IMR-90 (cell line): ENCODE measurements at regions not wholly inside any gene's neighbourhood (a gene's known extent, or its start where the extent isn't known, plus 50 kb on each side); places are given as distances from the start of the nearest gene placed in this dataset.

Source experiments
- ATAC-seq: fragments of 200-7000 bp; cut with Tn5 transposase; 2 replicates; pipeline ENCODE4 v1.9.1; 2020; ENCODE audit warnings: low read depth, mild to moderate bottlenecking, moderate library complexity
- BruUV-seq: library from RNA; stranded (reverse); fragments of 400-500 nt; replicated peaks from 2 replicates; lab custom pipeline; 2021; lab: Mats Ljungman, UMichigan
- CTCF ChIA-PET: fragments of 300-600 bp; formaldehyde crosslinking; extraction: SDS; loops from one replicate; lab custom pipeline; 2021; ENCODE audit warnings: antibody characterized with exemption; lab: Yijun Ruan, JAX
- POLR2A ChIA-PET: fragments of 300-600 bp; sonication (Branson Sonifier 250); formaldehyde crosslinking; loops from one replicate; lab custom pipeline; 2022; ENCODE audit warnings: antibody characterized with exemption; ENCODE audit not compliant: unreplicated experiment; lab: Charles Lee
- DNase-seq: peaks from one replicate; pipeline ENCODE4 v3.0.0; 2013
- H2AFZ ChIP-seq: replicated peaks from 2 replicates; pipeline ENCODE3; 2013; ENCODE audit warnings: low read length, mild to moderate bottlenecking; ENCODE audit not compliant: poor library complexity
- H2AK5ac ChIP-seq: 2 replicates; pipeline ENCODE4 v1.6.1; 2013; ENCODE audit warnings: low read depth, low read length, inconsistent platforms
- H2AK9ac ChIP-seq: replicated peaks from 2 replicates; pipeline ENCODE3; 2013; ENCODE audit warnings: mild to moderate bottlenecking, low read depth, low read length, moderate library complexity; ENCODE audit not compliant: poor library complexity
- H2BK120ac ChIP-seq: 2 replicates; pipeline ENCODE4 v1.6.1; 2013; ENCODE audit warnings: low read depth, low read length, inconsistent platforms
- H2BK15ac ChIP-seq: 3 replicates; pipeline ENCODE4 v1.6.1; 2013; ENCODE audit warnings: low read depth, low read length, inconsistent platforms
- H2BK20ac ChIP-seq: 2 replicates; pipeline ENCODE4 v1.6.1; 2013; ENCODE audit warnings: low read depth, mild to moderate bottlenecking, inconsistent platforms, low read length, moderate library complexity
- H2BK5ac ChIP-seq: 2 replicates; pipeline ENCODE4 v1.6.1; 2013; ENCODE audit warnings: mild to moderate bottlenecking, low read depth, low read length, inconsistent platforms; ENCODE audit not compliant: poor library complexity, severe bottlenecking
- H3K14ac ChIP-seq: replicated peaks from 2 replicates; pipeline ENCODE4 v1.6.1; 2013; ENCODE audit warnings: low read depth, low read length, inconsistent platforms
- H3K18ac ChIP-seq: 2 replicates; pipeline ENCODE4 v1.6.1; 2013; ENCODE audit warnings: low read depth, low read length, control low read depth
- H3K23ac ChIP-seq: 2 replicates; pipeline ENCODE4 v1.6.1; 2013; ENCODE audit warnings: low read depth, low read length, inconsistent platforms
- H3K27ac ChIP-seq: 2 replicates; pipeline ENCODE4 v1.5.1; 2013; ENCODE audit warnings: mild to moderate bottlenecking, control low read depth, low read length; ENCODE audit not compliant: insufficient read depth
- H3K27me3 ChIP-seq: 2 replicates; pipeline ENCODE4 v1.6.1; 2013; ENCODE audit warnings: low read length; ENCODE audit not compliant: control insufficient read depth, insufficient read depth
- H3K36me3 ChIP-seq: 2 replicates; pipeline ENCODE4 v1.6.1; 2013; ENCODE audit warnings: low read length, mixed read lengths; ENCODE audit not compliant: control insufficient read depth, insufficient read depth
- H3K4ac ChIP-seq: 2 replicates; pipeline ENCODE4 v1.6.1; 2013; ENCODE audit warnings: low read depth, low read length, inconsistent platforms
- H3K4me1 ChIP-seq: 2 replicates; pipeline ENCODE4 v1.6.1; 2013; ENCODE audit warnings: low read length, mixed read lengths; ENCODE audit not compliant: control insufficient read depth, insufficient read depth
- H3K4me2 ChIP-seq: 2 replicates; pipeline ENCODE4 v1.6.1; 2013; ENCODE audit warnings: low read depth, mild to moderate bottlenecking, control low read depth, low read length, moderate library complexity
- H3K4me3 ChIP-seq: 2 replicates; pipeline ENCODE4 v1.5.1; 2013; ENCODE audit warnings: low read depth, mild to moderate bottlenecking, control low read depth, low read length, moderate library complexity; ENCODE audit not compliant: insufficient read depth
- H3K56ac ChIP-seq: 2 replicates; pipeline ENCODE4 v1.6.1; 2013; ENCODE audit warnings: low read length, inconsistent platforms; ENCODE audit not compliant: insufficient read depth; ENCODE audit errors: extremely low read depth
- H3K79me1 ChIP-seq, 2 experiments: 2 replicates each; pipeline ENCODE4 v1.6.1; 2013; ENCODE audit warnings: low read length in 2 of 2, inconsistent platforms in 1 of 2, low read depth in 1 of 2
- H3K9ac ChIP-seq: 2 replicates; pipeline ENCODE4 v1.6.1; 2013; ENCODE audit warnings: low read depth, low read length, control low read depth
- H3K9me1 ChIP-seq: 2 replicates; pipeline ENCODE4 v1.6.1; 2013; ENCODE audit warnings: low read length, inconsistent platforms; ENCODE audit not compliant: insufficient read depth
- H3K9me3 ChIP-seq: 2 replicates; pipeline ENCODE4 v1.6.1; 2013; ENCODE audit warnings: low read length; ENCODE audit not compliant: control insufficient read depth, insufficient read depth
- H4K20me1 ChIP-seq: 2 replicates; pipeline ENCODE4 v1.6.1; 2013; ENCODE audit warnings: low read length, inconsistent platforms; ENCODE audit not compliant: insufficient read depth
- H4K5ac ChIP-seq: 2 replicates; pipeline ENCODE4 v1.6.1; 2013; ENCODE audit warnings: mild to moderate bottlenecking, low read depth, low read length, control low read depth
- H4K8ac ChIP-seq, 2 experiments: 2 replicates each; pipeline ENCODE4 v1.6.1; 2013; ENCODE audit warnings: low read depth in 2 of 2, low read length in 2 of 2, control low read depth in 1 of 2, inconsistent platforms in 1 of 2
- H4K91ac ChIP-seq: 2 replicates; pipeline ENCODE4 v1.6.1; 2013; ENCODE audit warnings: low read depth, low read length, inconsistent platforms; ENCODE audit not compliant: insufficient read depth
- BHLHE40 ChIP-seq: fragments of 150-350 bp; IDR thresholded peaks from 2 replicates; pipeline ENCODE4 v1.6.1; 2016; ENCODE audit warnings: mild to moderate bottlenecking, low read depth, low read length
- CEBPB ChIP-seq: IDR thresholded peaks from 2 replicates; pipeline ENCODE4 v1.6.1; 2012; ENCODE audit warnings: low read depth, low read length, improper control_type of control experiment
- CHD1 ChIP-seq: IDR thresholded peaks from 2 replicates; pipeline ENCODE4 v1.6.1; 2012; ENCODE audit warnings: low read depth, low read length, improper control_type of control experiment
- ELK1 ChIP-seq: fragments of 150-350 bp; IDR thresholded peaks from 2 replicates; pipeline ENCODE4 v1.6.1; 2016; ENCODE audit warnings: low read depth, mild to moderate bottlenecking, low read length, moderate library complexity, borderline replicate concordance
- FOS ChIP-seq: fragments of 150-350 bp; IDR thresholded peaks from 2 replicates; pipeline ENCODE4 v1.6.1; 2016; ENCODE audit warnings: low read depth, low read length
- MAFK ChIP-seq: IDR thresholded peaks from 2 replicates; pipeline ENCODE4 v1.6.1; 2012; ENCODE audit warnings: low read depth, low read length, improper control_type of control experiment
- MAZ ChIP-seq: IDR thresholded peaks from 2 replicates; pipeline ENCODE4 v1.6.1; 2012; ENCODE audit warnings: low read depth, mild to moderate bottlenecking, low read length, improper control_type of control experiment, moderate library complexity, borderline replicate concordance
- MXI1 ChIP-seq: IDR thresholded peaks from 2 replicates; pipeline ENCODE4 v1.6.1; 2012; ENCODE audit warnings: low read depth, mild to moderate bottlenecking, low read length, moderate library complexity, borderline replicate concordance
- NFE2L2 ChIP-seq: fragments of 150-350 bp; IDR thresholded peaks from 2 replicates; pipeline ENCODE4 v1.6.1; 2016; ENCODE audit warnings: low read depth, mild to moderate bottlenecking, low read length
- POLR2A ChIP-seq: IDR thresholded peaks from 2 replicates; pipeline ENCODE4 v1.6.1; 2012; ENCODE audit warnings: mild to moderate bottlenecking, low read depth, low read length
- RAD21 ChIP-seq: IDR thresholded peaks from 2 replicates; pipeline ENCODE4 v1.6.1; 2012; ENCODE audit warnings: low read length, improper control_type of control experiment
- RCOR1 ChIP-seq: IDR thresholded peaks from 2 replicates; pipeline ENCODE4 v1.6.1; 2012; ENCODE audit warnings: mild to moderate bottlenecking, low read length, improper control_type of control experiment; ENCODE audit not compliant: insufficient replicate concordance
- RFX5 ChIP-seq: IDR thresholded peaks from 2 replicates; pipeline ENCODE4 v1.8.0; 2012; ENCODE audit warnings: low read depth, mild to moderate bottlenecking, low read length, moderate library complexity
- SMC3 ChIP-seq: fragments of 150-350 bp; IDR thresholded peaks from 2 replicates; pipeline ENCODE4 v1.6.1; 2016; ENCODE audit warnings: low read depth, mild to moderate bottlenecking, antibody characterized with exemption, low read length, moderate library complexity
- WGBS, 2 experiments: methylation state at CpG; one replicate each; pipeline versions ENCODE4 v1.1.5 to v1.1.7; 2013; ENCODE audit warnings: missing lambda C conversion rate in 2 of 2; ENCODE audit not compliant: insufficient read length in 1 of 2; ENCODE audit errors: extremely low coverage in 2 of 2; 5-methylcytosine and 5-hydroxymethylcytosine counted together
- dilution Hi-C: fragments of 300-500 bp; cut with HindIII; formaldehyde crosslinking; loops from one replicate; pipeline ENCODE4 v1.14.3; 2018; ENCODE audit warnings: low sequenced_read_pairs; ENCODE audit not compliant: unreplicated experiment
- in situ Hi-C: fragments of 300-500 bp; cut with MboI; formaldehyde crosslinking; loops from 3 replicates; pipeline ENCODE4 v1.14.3; 2019; ENCODE audit warnings: low sequenced_read_pairs, inconsistent platforms, mixed read lengths
- intact Hi-C: fragments of 100-400 bp; cut with micrococcal nuclease; formaldehyde crosslinking; loops from 2 replicates; pipeline ENCODE4 v1.10.0; 2022
- TF ChIP-seq, protein P1 (sequence below): fragments of 150-350 bp; IDR thresholded peaks from 2 replicates; pipeline ENCODE4 v1.6.1; 2017; ENCODE audit warnings: mild to moderate bottlenecking, antibody characterized with exemption, low read length, low read depth
- TF ChIP-seq, protein P2 (sequence below): conservative IDR thresholded peaks from 2 replicates; pipeline ENCODE4 v1.5.1; 2012; ENCODE audit warnings: mild to moderate bottlenecking, low read depth, low read length, improper control_type of control experiment

- H3K79me1 ChIP-seq = no peaks in the 10 kb centered on the region
- WGBS, 2 experiments = no CpG with 5 or more reads among the region's 6 CpGs
- no peak overlapping the region for H4K8ac ChIP-seq
- H3K56ac ChIP-seq = no peak overlapping the region
- H3K14ac ChIP-seq = no peak overlapping the region
- H3K27me3 ChIP-seq = peaks cover 13% of the 10 kb centered on the region
- in situ Hi-C loops (no loop called here), intact Hi-C loops (loop anchor here (10.0 kb wide), 1 partner anchor 304 kb away; no protein-coding TSS in a partner anchor), dilution Hi-C loops (no loop called here)
- no peak for TF ChIP-seq BHLHE40
- no peak for TF ChIP-seq MXI1
- TF ChIP-seq SMC3 = no peak
- TF ChIP-seq MAFK = no peak
- TF ChIP-seq RAD21 = no peak
- TF ChIP-seq, protein P1, sequence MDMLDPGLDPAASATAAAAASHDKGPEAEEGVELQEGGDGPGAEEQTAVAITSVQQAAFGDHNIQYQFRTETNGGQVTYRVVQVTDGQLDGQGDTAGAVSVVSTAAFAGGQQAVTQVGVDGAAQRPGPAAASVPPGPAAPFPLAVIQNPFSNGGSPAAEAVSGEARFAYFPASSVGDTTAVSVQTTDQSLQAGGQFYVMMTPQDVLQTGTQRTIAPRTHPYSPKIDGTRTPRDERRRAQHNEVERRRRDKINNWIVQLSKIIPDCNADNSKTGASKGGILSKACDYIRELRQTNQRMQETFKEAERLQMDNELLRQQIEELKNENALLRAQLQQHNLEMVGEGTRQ = no peak
- no peak for TF ChIP-seq ELK1
- TF ChIP-seq POLR2A = no peak
- TF ChIP-seq, protein P2, sequence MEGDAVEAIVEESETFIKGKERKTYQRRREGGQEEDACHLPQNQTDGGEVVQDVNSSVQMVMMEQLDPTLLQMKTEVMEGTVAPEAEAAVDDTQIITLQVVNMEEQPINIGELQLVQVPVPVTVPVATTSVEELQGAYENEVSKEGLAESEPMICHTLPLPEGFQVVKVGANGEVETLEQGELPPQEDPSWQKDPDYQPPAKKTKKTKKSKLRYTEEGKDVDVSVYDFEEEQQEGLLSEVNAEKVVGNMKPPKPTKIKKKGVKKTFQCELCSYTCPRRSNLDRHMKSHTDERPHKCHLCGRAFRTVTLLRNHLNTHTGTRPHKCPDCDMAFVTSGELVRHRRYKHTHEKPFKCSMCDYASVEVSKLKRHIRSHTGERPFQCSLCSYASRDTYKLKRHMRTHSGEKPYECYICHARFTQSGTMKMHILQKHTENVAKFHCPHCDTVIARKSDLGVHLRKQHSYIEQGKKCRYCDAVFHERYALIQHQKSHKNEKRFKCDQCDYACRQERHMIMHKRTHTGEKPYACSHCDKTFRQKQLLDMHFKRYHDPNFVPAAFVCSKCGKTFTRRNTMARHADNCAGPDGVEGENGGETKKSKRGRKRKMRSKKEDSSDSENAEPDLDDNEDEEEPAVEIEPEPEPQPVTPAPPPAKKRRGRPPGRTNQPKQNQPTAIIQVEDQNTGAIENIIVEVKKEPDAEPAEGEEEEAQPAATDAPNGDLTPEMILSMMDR = no peak
- TF ChIP-seq RCOR1 = no peak
- TF ChIP-seq RFX5 = no peak
- TF ChIP-seq CHD1 = no peak
- TF ChIP-seq NFE2L2 = no peak
- no peak for TF ChIP-seq FOS
- TF ChIP-seq CEBPB = no peak
- no peak for TF ChIP-seq MAZ
- H3K23ac ChIP-seq = no peak overlapping the region
- CTCF ChIA-PET = no interaction called here
- no peak overlapping the region for H2AK5ac ChIP-seq
- POLR2A ChIA-PET = no interaction called here
- no peak overlapping the region for H3K18ac ChIP-seq
- DNase-seq (no peak), ATAC-seq (no peak)
- H2BK20ac ChIP-seq = no peak overlapping the region
- H4K20me1 ChIP-seq = no peaks in the 10 kb centered on the region
- H3K4me2 ChIP-seq = no peak overlapping the region
- H3K9ac ChIP-seq = no peak overlapping the region
- H4K91ac ChIP-seq = no peak overlapping the region
- no peak overlapping the region for H3K4me3 ChIP-seq
- H3K4ac ChIP-seq = no peak overlapping the region
- no peak overlapping the region for H2AFZ ChIP-seq
- BruUV-seq = no TSS peak
- H3K4me1 ChIP-seq = no peaks in the 10 kb centered on the region
- no peak overlapping the region for H2BK5ac ChIP-seq
- no peak overlapping the region for H2AK9ac ChIP-seq
- no peak overlapping the region for H3K27ac ChIP-seq
- no peak overlapping the region for H2BK120ac ChIP-seq
- no peak overlapping the region for H2BK15ac ChIP-seq
- no peaks in the 10 kb centered on the region for H3K36me3 ChIP-seq
- H3K9me1 ChIP-seq = no peaks in the 10 kb centered on the region
- no peaks in the 10 kb centered on the region for H3K9me3 ChIP-seq
- no peak overlapping the region for H4K5ac ChIP-seq
These were observed 321.9 kb downstream of the MIAT start for GRCh38 chr22:26979294-26979693.
